Heart right ventricle (tissue), 16 donors: ENCODE measurements at regions not wholly inside any gene's neighbourhood (a gene's known extent, or its start where the extent isn't known, plus 50 kb on each side); places are given as distances from the start of the nearest gene placed in this dataset.

Source experiments
- ATAC-seq, 8 donors: fragments of 200-7000 bp; cut with Tn5 transposase; one replicate each; pipeline ENCODE4 v1.9.1; 2020; ENCODE audit warnings: mild to moderate bottlenecking in 8 of 8, moderate library complexity in 8 of 8, moderate number of reproducible peaks in 1 of 8
- DNase-seq, 2 donors: peaks; one replicate each; pipeline ENCODE4 v3.0.0-alpha.2; 2020
- H3K27ac ChIP-seq, 10 donors: fragments of 200-600 bp; sonication (generic) in 2 of 10; one replicate each; pipeline versions ENCODE4 v1.5.0 to v1.8.0; 2020 to 2022; ENCODE audit warnings: mild to moderate bottlenecking in 3 of 10
- H3K27me3 ChIP-seq, 7 donors: fragments of 200-600 bp; one replicate each; pipeline ENCODE4 v1.8.0; 2021 to 2022; ENCODE audit warnings: mild to moderate bottlenecking in 2 of 7
- H3K36me3 ChIP-seq, 9 donors: fragments of 200-600 bp; sonication (generic) in 1 of 9; one replicate each; pipeline versions ENCODE4 v1.5.0 to v1.8.0; 2020 to 2022; ENCODE audit warnings: mild to moderate bottlenecking in 2 of 9
- H3K4me1 ChIP-seq, 9 donors: fragments of 200-600 bp; sonication (generic) in 1 of 9; one replicate each; pipeline versions ENCODE4 v1.5.0 to v1.8.0; 2020 to 2022; ENCODE audit warnings: mild to moderate bottlenecking in 4 of 9
- H3K4me3 ChIP-seq, 10 donors: fragments of 200-600 bp; sonication (generic) in 2 of 10; one replicate each; pipeline versions ENCODE4 v1.5.0 to v1.8.0; 2020 to 2022; ENCODE audit warnings: mild to moderate bottlenecking in 7 of 10, moderate library complexity in 2 of 10
- H3K9me3 ChIP-seq, 11 donors: fragments of 200-600 bp in 10 of 11; sonication (generic) in 2 of 11; one replicate each; pipeline versions ENCODE4 v1.5.0 to v1.8.0; 2013 to 2022; ENCODE audit warnings: mild to moderate bottlenecking in 2 of 11, control low read depth in 1 of 11, moderate library complexity in 1 of 11
- WGBS, 2 donors: extraction: QIAGEN DNeasy Blood & Tissue Kit; methylation state at CpG; one replicate each; pipeline ENCODE4 v1.1.7; 2013; ENCODE audit warnings: inconsistent platforms in 1 of 2; 5-methylcytosine and 5-hydroxymethylcytosine counted together
- intact Hi-C, 10 donors: fragments of 100-400 bp; cut with DNase I; formaldehyde crosslinking; loops; one replicate each; pipeline versions ENCODE4 v1.11.1 to v1.14.2; 2022
- TF ChIP-seq, protein P1 (sequence below), 9 donors: fragments of 200-600 bp; sonication (generic) in 2 of 9; IDR thresholded peaks; one replicate each; pipeline versions ENCODE4 v1.5.0 to v1.8.0; 2021 to 2022; ENCODE audit warnings: antibody characterized with exemption in 9 of 9, mild to moderate bottlenecking in 5 of 9, moderate library complexity in 1 of 9
- donor health status: Arrhythmogenic right ventricular cardiomyopathy.
- donor health status: ischemic (EF 13 %, LVEDD 7.1; RV severe dilation, severe dysfunction).
- donor health status: healthy with polysubstance abuse.
- donor health status: DM: no; HTN: yes; CAD: no.
- donor health status: DM: no; HTN: no; CAD: no.
- donor health status: ischemic (EF 25% LVEDD 6.9; RV normal size, moderate dysfunction).
- donor health status: ischemic (EF 25% LVEDD 5.7; RV mildly dilated, moderate dysfunction).
- donor health status: healthy.
- donor health status: DM: yes; HTN: yes; CAD: no.
- donor health status: Ischemic cardiomyopathy.
- donor health status: ischemic (EF 35%, LVEDD 5.7; RV mildly dilated, moderate dysfunction).
- donor health status: nonischemic (EF 11% LVEDD 7.7; RV severe dilation, severe dysfunction).
- donor health status: DM: yes; HTN: yes; CAD: no.
- donor health status: PGD.
- donor health status: ischemic (EF 29% LVEDD 5.4; RV normal size, mild dysfunction).
- donor health status: nonischemic (EF 23%, LVEDD 6.1; RV moderate dilation, normal function).

DNA sequence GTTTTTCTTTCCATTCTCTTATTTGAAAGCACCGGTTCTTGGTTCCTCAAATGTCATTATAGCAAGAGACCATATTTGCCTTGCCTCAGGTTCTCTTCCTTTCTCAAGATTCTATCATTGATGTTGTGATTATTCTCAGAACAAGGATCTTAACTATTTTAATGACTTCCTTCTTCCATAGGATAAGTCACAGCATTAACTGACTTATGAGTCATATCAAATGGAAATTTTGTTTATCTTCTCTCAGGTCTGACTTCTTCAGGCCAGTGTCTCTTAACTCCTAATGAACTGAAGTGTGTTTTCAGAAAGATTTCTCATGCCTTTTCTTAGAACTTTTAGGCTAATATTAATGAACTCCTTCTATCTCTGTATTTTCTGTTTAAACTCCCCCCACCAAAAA is 794.6 kb upstream of the LRRN3 start:
- TF ChIP-seq, protein P1, sequence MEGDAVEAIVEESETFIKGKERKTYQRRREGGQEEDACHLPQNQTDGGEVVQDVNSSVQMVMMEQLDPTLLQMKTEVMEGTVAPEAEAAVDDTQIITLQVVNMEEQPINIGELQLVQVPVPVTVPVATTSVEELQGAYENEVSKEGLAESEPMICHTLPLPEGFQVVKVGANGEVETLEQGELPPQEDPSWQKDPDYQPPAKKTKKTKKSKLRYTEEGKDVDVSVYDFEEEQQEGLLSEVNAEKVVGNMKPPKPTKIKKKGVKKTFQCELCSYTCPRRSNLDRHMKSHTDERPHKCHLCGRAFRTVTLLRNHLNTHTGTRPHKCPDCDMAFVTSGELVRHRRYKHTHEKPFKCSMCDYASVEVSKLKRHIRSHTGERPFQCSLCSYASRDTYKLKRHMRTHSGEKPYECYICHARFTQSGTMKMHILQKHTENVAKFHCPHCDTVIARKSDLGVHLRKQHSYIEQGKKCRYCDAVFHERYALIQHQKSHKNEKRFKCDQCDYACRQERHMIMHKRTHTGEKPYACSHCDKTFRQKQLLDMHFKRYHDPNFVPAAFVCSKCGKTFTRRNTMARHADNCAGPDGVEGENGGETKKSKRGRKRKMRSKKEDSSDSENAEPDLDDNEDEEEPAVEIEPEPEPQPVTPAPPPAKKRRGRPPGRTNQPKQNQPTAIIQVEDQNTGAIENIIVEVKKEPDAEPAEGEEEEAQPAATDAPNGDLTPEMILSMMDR (IDR thresholded peaks at IDR 0.05), result no peak
- ATAC-seq (no peak), DNase-seq (no peak)
- intact Hi-C loops, result no loop called here
- no peaks in the 10 kb centered on the region for H3K9me3 ChIP-seq
- WGBS, 2 donors, result 76 to 77% methylated on average over 1 of the region's 1 CpG
- no peaks in the 10 kb centered on the region for H3K4me1 ChIP-seq
- H3K4me3 ChIP-seq, result no peak overlapping the region
- no peaks in the 10 kb centered on the region for H3K36me3 ChIP-seq
- no peaks in the 10 kb centered on the region for H3K27me3 ChIP-seq
- H3K27ac ChIP-seq, result no peak overlapping the region

- Histone ChIP-seq H3K4me1 (no peaks in the 10 kb centered on the region), H3K27ac (no peak overlapping the region), H3K4me3 (no peak overlapping the region), H3K36me3 (no peaks in the 10 kb centered on the region), H3K9me3 (peaks cover 0 to 15% (median 5%) of the 10 kb centered on the region in 11 donors), H3K27me3 (no peaks in the 10 kb centered on the region)
- no peak for DNase-seq
- no peak for ATAC-seq
- 87 to 94% methylated on average over 1 of the region's 1 CpG for WGBS, 2 donors
- TF ChIP-seq, protein P1 (IDR thresholded peaks at IDR 0.05), result no peak
- intact Hi-C loops, result no loop called here
Measured at GRCh38 chr7:110307776-110308175, 783.2 kb upstream of the LRRN3 start.

DNA sequence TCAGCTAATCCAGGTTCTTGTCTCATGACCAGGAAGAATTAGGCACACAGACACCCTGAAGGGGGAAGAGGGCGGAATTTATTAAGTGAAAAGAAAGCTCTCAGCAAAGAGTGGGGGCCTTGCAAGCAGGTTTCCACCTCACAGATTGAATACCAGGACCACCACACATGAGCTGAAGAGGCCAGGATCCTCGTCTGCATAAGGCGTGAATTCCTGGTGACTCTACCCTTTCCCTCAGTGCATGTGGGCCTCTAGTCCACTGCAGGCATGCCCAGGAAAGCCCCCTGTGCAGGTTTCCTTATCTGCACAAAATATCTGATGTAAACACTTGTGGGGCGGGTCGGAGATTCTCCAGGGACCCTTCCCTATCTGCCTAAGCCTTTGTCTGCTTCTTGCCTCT is 782.1 kb upstream of the LRRN3 start:
- no peak overlapping the region for H3K27ac ChIP-seq
- H3K27me3 ChIP-seq, result no peaks in the 10 kb centered on the region
- TF ChIP-seq, protein P1 (IDR thresholded peaks at IDR 0.05), result no peak
- intact Hi-C loops, result no loop called here
- H3K9me3 ChIP-seq, result peaks cover 0 to 15% (median 5%) of the 10 kb centered on the region in 11 donors
- no peak overlapping the region for H3K4me3 ChIP-seq
- ATAC-seq (no peak), DNase-seq (no peak)
- no peaks in the 10 kb centered on the region for H3K4me1 ChIP-seq
- H3K36me3 ChIP-seq, result no peaks in the 10 kb centered on the region
- 86 to 89% methylated on average over 5 of the region's 5 CpGs for WGBS, 2 donors

DNA sequence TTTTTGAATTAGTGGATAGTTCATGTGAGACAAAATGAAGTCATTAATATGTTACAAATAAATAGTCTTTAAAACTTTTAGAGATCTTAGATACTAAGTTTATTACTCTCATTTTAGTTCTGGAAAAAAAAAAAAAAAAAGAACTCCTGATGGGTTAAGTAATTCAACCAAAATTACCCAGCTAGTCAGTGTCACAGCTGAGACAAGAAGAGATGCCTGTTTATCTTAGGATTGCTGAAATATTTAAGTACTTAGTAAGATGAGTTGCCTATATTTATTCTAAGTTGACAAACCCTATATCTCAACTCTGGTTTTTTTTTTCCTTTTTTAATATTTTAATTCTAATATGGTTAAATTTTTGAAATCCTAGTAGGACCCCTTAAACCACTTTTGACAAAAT is 781.0 kb upstream of the LRRN3 start:
- no peak overlapping the region for H3K27ac ChIP-seq

More for the DNA sequence above, 781.0 kb upstream of the LRRN3 start:
- Histone ChIP-seq H3K4me1 (no peaks in the 10 kb centered on the region), H3K27me3 (no peaks in the 10 kb centered on the region), H3K4me3 (no peak overlapping the region), H3K9me3 (peaks cover 0 to 15% (median 5%) of the 10 kb centered on the region in 11 donors), H3K36me3 (no peaks in the 10 kb centered on the region)
- intact Hi-C loops, result no loop called here
- ATAC-seq, result no peak
- no peak for DNase-seq
- TF ChIP-seq, protein P1 (IDR thresholded peaks at IDR 0.05), result no peak
